ENCODE measurements at regions not wholly inside any gene's neighbourhood (a gene's known extent, or its start where the extent isn't known, plus 50 kb on each side); places are given as distances from the start of the nearest gene placed in this dataset.

DNA sequence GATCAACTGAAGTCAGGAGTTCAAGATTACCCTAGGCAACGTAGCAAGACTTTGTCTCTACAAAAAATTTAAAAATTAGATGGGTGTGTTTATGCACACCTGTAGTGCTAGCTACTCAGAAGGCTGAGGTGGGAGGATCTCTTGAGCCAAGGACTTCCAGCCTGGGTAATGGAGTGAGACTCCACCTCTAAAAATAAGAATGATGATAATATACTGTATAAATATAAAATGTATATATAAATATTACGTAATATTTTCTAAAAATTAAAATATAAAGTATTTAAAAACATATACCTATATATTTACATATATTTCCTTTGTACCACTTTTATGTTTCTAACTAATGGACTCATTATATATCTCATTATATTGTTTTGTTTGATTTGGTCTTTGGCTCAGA lies 409.5 kb upstream of the REG3G start:
- no peak for FAIRE-seq

DNA sequence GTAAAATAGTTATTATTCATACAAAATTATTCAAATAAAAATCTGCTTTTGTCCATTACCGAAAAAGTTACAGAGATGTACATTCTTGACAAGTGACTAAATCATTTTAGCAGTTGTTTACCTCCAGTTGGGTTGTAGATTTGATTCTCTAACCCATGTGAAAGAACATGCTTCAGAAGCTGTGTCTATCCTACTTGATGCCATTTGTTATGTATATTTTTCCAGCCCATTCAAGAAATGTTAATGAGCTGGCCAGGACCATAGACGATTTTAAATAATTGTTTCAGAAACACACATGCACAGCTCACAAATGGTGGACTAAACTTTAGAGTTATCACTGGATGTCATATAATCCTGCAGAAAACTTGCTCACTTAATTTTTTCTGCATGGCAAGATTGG lies 391.1 kb upstream of the REG3G start:
- no peak for FAIRE-seq

GRCh38 chr2:78644854-78645253 lies 380.6 kb upstream of the REG3G start:
- no peak for FAIRE-seq

- no peak for FAIRE-seq
Observed at GRCh38 chr2:78646533-78647364, 378.8 kb upstream of the REG3G start.

- no peak for FAIRE-seq
Observed at GRCh38 chr2:78648558-78648957, 376.9 kb upstream of the REG3G start.

GRCh38 chr2:78654941-78655340 lies 370.6 kb upstream of the REG3G start:
- no peak for FAIRE-seq

DNA sequence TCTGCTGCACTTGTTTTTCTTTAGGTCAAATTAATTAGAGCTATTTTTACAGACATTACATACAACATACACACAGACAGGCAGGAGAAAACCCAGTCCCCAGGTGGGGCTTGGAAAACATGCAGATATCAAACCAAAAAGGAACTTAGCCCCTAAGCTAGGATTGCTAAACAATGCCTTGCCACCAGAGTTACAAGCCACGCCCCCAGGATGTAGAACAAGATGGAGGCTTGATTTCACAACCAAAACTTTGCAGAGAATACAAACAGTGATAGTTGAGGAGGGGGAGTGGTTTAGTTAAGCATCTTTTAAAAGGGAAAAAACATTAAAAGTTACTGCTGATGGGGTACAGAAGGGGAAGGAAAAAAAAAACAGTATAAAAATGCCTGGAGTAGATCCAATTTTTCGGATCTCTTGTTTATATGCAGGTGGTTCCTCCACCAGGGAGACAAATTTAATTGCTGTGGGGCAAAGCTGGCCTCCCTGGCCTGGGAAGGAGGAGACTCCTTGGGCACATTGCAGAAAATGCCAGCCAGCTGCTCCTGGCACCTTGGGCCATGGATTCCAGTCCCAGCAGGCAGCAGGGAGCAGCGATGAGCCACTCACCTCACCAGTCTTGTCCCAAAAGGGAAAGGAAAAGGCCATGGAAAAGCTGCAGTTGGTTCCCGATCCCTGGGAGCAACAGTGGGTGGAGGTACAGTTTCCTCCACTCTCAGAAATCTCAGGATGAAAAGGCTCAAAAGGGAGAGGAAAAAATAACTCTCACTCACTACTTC lies 348.4 kb upstream of the REG3G start:
- FAIRE-seq, result no peak

GRCh38 chr2:78677774-78678173 lies 347.7 kb upstream of the REG3G start:
- FAIRE-seq, result no peak

DNA sequence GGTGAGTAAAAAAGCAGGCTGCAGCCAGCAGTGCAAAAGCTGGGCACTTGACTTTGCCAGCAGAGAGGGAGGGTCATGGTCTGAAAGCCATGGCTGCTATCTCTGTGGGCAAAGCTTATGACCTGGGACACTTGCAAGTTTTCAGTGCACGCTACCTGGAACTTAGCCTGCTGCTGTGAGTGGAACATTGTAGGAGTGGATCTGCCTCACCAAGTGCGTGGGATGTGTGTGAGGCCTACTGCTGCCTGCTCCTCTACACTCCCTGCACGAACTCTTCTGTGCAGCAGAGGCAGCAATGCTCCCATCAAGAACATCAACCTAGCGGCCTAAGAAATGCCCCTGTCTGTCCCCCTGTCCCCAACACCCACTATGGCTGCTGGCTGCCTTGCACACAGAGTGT lies 344.1 kb upstream of the REG3G start:
- no peak for FAIRE-seq

DNA sequence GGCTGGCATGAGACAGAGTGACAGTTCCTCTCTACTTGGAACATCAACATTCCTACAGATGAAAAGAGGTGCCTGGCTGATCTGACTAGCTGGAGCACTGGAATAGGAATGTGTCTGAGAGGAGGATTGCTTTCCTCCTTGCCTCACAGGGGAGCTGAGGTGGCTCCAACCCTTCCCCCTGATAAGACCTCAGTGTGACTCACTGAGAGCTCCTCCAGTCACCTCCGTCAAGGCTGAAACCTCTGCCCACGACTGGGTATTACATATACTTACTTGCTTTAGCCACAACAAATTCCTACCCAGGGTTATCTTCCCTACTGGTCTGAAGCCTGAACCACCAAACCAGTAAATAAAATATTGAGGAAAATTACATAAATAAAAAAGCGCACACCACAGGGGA lies 342.7 kb upstream of the REG3G start:
- FAIRE-seq, result no peak

DNA sequence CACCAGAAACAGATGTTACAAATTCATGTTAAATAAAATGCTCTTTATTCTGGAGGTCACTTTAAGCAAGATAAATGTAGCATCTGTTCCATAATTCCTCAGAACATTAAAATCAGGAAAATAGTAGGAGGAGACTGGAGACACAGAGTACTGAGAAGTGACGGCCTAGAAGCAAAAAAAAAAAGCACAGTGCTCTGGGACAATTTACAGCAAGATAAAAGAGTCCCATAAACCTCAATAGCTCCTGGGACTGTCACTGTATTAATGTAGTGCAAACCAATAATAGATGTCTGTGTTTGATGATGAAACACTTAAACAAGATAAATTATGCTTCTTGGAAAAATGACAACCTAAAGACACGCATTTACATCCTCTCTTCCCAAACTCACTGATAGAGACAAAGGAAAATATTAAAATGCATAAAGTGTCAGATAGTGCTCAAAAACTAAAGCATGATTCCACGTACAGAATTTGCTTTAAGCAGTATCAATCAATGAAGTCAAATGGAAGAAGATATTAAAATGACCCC lies 338.8 kb upstream of the REG3G start:
- no peak for FAIRE-seq

GRCh38 chr2:78699696-78700095 lies 325.8 kb upstream of the REG3G start:
- FAIRE-seq, result no peak

GRCh38 chr2:78701546-78701945 lies 324.0 kb upstream of the REG3G start:
- no peak for FAIRE-seq

DNA sequence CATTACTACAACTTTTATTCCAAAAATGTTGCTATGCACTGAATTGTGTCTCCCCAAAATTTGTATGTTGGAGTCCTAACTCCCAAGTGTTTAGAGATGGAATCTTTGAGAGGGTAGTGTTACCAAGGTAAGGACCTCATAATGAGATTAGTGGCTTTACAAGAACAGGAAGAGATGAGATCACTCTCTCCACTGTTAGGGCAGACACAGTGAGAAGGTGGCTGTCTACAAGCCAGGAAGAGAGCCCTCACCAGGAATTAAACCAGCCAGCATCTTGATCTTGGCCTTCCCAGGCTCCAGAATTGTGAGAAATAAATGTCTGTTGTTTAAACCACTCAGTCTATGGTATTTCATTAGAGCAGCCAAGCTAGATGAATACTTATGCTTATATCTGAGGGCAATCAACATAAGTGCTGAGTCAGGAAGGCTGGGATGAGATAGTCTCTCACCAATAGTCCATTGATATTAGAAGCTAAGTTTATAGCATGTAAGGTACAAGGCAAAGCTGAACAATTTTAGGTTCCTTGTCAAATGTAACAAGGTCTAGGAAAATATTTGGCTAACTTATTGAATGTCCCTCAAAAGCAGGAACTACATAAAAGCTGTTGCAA lies 317.6 kb upstream of the REG3G start:
- no peak for FAIRE-seq

DNA sequence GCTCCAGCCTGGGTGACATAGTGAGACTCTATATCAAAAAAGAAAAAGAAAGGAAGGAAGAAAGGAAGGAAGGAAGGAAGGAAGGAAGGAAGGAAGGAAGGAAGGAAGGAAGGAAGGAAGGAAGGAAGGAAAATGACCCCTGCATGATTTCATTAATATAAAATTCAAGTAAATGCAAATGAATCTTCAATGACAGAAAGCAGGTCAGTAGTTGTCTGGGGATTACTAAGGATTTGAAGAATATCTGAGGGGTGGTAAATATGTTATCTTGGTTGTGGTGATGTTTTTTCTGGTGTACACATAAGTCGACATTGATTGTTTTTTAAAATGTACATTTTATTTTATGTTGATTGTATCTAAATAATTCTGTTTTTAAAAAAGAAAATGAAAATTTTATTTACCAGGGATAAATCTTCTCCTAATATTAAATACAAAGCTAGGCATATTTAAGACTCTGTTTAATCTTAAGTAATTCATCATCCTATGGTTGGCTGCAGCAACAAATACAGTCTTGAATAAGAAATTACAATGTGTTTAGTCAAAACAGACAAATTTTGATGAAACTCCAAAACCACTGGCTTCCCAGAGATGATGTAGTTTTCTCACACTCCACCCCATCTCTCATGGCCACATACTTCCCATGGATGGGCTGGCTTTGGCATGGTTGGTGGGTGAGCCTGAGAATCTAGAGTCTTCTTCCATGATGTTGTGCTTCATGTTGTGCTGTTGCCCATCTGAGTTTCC lies 314.7 kb upstream of the REG3G start:
- no peak for FAIRE-seq

DNA sequence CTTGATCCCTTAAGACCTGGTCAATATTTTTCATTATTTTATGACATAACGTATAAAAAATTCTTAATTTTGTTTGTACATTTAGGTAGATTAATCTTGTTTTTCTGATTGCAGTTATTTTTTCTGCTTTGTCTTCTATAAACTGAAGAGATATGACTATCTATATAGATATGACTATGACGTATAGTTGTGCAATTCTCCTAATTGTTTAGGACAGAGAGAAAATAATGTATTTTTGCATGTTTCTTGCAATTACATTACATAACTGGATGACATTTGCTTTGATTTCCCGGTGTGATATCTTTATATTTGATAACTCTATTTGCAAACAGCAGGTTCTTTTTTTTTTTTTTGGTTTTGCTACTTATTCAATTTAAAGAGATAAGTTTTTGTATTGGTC lies 310.2 kb upstream of the REG3G start:
- FAIRE-seq, result no peak

GRCh38 chr2:78718024-78718423 lies 307.5 kb upstream of the REG3G start:
- FAIRE-seq, result no peak

- no peak for FAIRE-seq
Observed at GRCh38 chr2:78718473-78718872, 307.0 kb upstream of the REG3G start.

- no peak for FAIRE-seq
Observed at GRCh38 chr2:78721355-78722033, 304.0 kb upstream of the REG3G start.

- FAIRE-seq, result no peak
Observed at GRCh38 chr2:78734221-78734620, 291.3 kb upstream of the REG3G start.

DNA sequence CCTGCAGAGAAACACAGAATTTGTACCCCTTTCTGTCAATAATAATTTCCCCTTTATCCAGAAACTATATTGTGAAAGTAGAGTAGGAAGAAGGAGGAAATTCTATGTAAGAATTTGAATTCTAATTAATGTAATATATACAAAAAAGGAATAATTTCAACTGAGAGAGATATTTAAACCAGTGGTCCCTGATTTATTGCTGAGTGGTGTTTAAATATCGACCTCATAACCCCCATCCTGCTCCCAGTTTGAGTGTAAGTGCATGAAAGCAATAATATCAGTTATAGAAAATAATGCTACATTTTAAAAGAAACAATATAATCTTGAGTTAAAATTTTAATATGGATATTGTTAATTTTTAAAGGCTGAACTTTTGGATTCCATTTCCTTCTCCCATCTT lies 286.2 kb upstream of the REG3G start:
- no peak for FAIRE-seq

DNA sequence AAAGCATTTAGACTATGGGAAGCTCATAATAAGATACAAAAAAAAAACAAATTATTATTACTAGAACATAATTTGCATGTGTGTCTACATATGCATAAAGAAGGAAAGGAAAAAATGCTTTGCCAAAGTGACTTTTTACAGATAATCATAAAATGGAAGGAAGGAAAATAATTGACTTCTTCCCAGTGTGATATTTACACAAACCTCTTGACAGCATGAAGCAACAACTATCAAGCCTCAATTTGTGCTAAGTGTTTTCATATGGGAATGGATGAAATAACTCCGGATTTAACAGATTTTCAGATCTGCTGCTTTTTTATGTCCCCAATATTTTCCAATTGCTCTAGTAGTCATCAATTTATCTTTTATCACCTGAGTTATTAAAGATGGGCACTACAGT lies 275.9 kb upstream of the REG3G start:
- no peak for FAIRE-seq

Measured in A204.1 (cell line).